ENCODE measurements at regions not wholly inside any gene's neighbourhood (a gene's known extent, or its start where the extent isn't known, plus 50 kb on each side); places are given as distances from the start of the nearest gene placed in this dataset.
"Not testable (repeated sequence)": the region's sequence is repeated elsewhere in the genome, so short reads cannot be mapped to it uniquely, and the experiment has no call there.

- no peak for DNase-seq (ENCODE audit: low read depth, low spot score)
Measured at GRCh38 chr6:92723390-92723931, 695.9 kb downstream of the EPHA7 start.

DNA sequence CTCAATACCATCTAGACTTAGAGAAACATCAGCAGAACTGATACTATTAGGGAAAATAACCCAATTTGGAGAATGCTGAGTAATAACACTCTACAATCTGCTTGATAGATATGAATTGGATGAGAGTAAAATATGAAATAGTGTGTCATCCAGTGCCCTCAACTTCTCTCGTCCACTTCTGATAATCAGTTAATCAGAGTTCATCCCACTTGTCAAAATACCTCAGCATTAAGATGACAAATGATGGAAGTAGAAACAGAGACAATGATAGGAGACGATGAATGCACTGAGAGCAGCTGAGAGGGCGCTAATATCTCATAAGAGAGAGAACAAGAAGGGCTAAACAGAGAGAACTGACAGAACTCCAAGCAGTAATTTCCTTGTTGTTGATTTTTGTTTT lies 699.6 kb downstream of the EPHA7 start:
- no peak for DNase-seq (ENCODE audit: low read depth, low spot score)

DNA sequence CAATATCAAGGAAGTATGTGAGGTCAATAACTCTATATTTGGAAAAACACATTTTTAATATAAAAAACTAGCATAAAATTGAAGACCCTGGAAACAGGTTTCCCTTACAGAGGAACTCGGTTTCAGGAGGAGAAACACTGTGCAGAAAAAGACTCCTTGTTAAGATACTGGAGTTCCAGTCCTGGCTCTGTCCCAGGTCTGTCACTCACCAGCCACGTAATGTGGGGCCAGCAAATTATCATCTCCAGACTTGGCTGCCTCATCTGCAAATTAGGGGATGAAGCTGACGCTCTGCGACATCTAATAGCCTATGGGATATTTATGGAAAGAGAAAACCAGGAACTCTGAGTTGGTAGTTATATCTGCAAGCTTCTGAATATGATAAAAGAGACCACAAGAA lies 702.7 kb downstream of the EPHA7 start:
- DNase-seq (ENCODE audit: low read depth, low spot score) = no peak

DNA sequence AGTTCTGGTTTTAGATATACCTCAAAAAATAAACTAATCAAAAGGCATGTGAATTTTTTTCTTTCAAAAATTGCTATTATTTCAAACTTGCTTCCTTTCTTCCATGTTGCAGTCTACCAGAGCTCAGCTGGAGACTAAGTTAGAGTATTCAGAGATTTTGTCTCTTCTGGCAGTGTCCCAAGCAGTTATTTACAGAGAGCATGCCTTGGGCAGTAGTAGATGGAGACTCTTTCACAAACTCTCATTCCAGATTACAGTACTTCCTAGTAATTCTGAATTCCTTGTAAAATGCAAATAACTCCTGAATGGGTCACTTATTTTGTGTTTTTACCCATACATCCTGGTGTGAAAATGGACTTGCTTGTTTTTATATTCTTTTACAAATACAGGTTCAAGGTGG lies 703.4 kb downstream of the EPHA7 start:
- no peak for DNase-seq (ENCODE audit: low read depth, low spot score)

DNA sequence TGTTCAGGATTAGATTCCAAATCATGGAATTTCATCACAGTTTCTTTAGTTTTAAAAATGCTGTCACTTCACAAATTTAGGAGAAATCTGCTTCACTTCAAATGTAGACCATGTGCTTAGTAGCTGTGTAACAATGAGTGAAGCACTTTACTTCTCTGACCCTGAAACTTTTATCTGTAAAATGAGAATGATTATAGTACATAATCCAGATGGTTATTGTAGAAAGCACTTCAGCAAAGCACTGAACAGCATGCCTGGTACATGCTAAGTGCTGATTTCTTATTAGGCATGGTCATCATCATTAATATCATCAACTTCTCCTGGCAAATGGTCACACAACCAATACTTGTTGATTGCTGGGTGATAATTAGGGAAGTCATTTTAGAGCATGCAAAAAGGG lies 705.0 kb downstream of the EPHA7 start:
- DNase-seq (ENCODE audit: low read depth, low spot score) = no peak

GRCh38 chr6:92710048-92710447 lies 709.3 kb downstream of the EPHA7 start:
- DNase-seq (ENCODE audit: low read depth, low spot score) = no peak

GRCh38 chr6:92708945-92709344 lies 710.4 kb downstream of the EPHA7 start:
- DNase-seq (ENCODE audit: low read depth, low spot score) = no peak

DNA sequence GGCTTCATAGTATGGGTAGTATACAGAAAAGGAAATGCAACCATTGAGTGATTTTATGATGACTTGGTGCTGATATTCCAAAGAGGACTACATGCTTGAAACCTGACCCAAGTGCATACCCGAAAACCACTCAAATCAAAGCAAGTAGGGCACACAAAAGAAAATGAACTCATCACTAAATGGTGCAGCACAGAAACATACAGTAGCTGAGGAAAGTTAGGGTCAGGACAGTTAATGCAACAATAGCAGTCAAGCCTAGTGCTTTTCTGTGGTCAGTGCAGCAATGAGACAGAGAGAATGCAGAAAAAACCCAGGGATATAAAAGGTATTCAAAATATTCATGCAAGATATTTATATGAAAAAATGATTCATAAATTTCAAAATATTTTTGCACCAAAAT lies 711.1 kb downstream of the EPHA7 start:
- no peak for DNase-seq (ENCODE audit: low read depth, low spot score)

GRCh38 chr6:92706976-92707375 lies 712.4 kb downstream of the EPHA7 start:
- no peak for DNase-seq (ENCODE audit: low read depth, low spot score)

DNA sequence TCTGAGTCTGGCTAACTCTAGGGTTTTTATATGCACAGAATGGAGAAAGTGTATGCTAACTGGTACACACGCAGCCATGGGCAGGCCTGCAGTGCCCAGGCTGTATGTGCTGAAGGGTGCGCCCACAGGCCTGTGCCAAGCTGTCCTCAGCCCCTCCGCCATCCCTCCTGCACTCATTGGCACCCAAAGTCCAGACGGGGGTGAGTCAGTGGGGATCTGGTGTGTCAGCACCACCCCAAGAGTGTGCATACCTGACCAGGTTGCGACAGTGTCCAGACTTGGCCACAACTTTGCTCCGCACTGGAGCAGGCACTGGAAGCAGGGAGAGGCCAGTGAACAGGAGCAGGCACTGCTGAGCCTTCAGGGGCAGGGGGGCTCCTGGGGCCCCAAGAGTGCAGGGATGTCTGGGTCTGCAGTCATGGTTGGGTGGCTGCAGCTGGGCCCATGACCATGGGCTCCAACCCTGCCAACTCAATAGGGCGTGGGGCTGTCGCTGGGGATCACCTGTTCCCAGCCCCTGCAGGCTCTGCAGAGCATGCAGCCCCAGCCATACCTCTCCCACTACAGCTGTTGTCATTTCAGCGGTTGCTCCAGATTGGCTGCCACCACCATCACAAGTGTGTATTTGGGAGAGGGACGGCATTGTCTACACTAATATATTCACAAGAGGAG lies 717.8 kb downstream of the EPHA7 start:
- no peak for DNase-seq (ENCODE audit: low read depth, low spot score)

DNA sequence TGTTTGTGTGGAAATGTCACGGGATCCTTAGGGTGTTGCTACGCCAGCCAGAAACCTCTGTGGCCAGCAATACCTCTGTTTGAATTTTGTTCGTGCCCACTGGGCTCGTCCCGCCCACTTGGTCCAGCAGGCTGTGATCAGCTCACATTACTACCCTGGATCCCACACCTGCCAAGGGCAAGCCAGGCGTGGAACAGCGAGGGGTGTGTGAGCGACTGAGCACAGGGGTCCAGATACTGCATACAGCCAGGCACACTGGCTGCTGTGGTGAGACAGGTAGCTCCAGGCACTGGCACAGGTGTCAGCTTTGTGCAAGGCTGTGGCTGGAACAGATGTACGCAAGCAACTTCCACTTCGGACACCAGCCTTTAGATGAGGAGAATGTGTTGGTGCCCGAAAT lies 718.9 kb downstream of the EPHA7 start:
- no peak for DNase-seq (ENCODE audit: low read depth, low spot score)

GRCh38 chr6:92690997-92691599 lies 728.3 kb downstream of the EPHA7 start:
- DNase-seq (ENCODE audit: low read depth, low spot score) = no peak

DNA sequence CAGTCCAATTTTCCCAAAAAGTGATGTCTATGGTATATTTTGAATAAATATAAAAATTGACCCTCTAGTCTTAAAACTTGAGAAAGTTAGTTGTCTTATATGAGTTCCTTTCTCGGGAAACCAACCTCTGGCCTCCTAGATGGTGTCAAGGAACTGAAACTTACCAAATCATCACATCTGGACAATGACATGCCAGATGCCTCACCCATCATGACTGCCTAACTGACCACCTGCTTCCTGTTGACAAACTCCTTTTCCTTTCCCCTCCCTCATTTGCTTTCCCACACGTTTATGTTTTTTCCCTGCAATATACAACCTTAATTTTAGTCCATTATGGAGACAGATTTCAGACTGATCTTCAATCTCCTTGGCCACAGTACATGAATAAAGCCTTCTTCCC lies 731.0 kb downstream of the EPHA7 start:
- no peak for DNase-seq (ENCODE audit: low read depth, low spot score)

- DNase-seq (ENCODE audit: low read depth, low spot score) = no peak
Measured at GRCh38 chr6:92687278-92687677, 732.1 kb downstream of the EPHA7 start.

- DNase-seq (ENCODE audit: low read depth, low spot score) = no peak
Measured at GRCh38 chr6:92684386-92684785, 735.0 kb downstream of the EPHA7 start.

GRCh38 chr6:92683748-92684147 lies 735.6 kb downstream of the EPHA7 start:
- no peak for DNase-seq (ENCODE audit: low read depth, low spot score)

- no peak for DNase-seq (ENCODE audit: low read depth, low spot score)
Measured at GRCh38 chr6:92682516-92683398, 736.6 kb downstream of the EPHA7 start.

GRCh38 chr6:92681401-92681800 lies 738.0 kb downstream of the EPHA7 start:
- DNase-seq (ENCODE audit: low read depth, low spot score) = no peak

GRCh38 chr6:92671462-92671861 lies 747.9 kb downstream of the EPHA7 start:
- not testable (repeated sequence) for DNase-seq (ENCODE audit: low read depth, low spot score)

DNA sequence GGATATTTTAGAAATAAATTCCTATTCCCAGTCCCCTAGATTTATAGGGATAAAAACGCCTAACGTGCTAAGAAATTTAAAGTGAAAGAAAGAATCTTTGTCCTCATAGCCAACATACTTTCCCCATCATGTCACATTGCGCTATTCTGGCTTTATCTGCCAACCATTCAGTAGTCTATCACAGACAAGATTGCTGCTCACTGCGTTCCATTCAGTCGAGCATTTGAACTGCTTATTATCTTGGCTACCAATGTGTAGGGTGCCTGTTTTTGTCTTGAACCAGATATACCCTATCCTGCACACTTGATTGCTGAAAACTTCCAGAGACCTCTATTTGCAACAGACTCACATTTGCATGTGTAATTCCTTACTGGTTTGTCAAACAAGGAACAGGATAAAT lies 751.5 kb downstream of the EPHA7 start:
- DNase-seq (ENCODE audit: low read depth, low spot score) = no peak

- no peak for DNase-seq (ENCODE audit: low read depth, low spot score)
Measured at GRCh38 chr6:92648364-92649086, 770.8 kb downstream of the EPHA7 start.

DNA sequence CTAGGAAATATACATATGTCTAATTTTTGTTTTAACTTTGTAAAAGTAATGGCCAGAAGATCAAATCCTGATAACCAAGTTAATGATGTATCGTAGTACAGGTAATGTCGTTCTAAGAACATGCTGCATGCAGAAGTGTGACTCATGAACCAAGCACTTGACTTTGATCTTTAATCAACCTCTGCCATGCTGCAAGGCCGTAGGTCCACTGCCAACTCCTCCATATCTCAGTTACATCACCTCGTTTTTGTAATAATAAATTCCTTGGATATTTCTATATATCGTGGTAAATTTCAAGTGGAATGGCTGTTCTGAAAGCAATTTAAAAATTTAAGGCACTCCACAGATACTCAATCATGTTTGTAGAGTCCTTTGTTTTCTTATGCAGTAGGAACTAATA lies 771.7 kb downstream of the EPHA7 start:
- DNase-seq (ENCODE audit: low read depth, low spot score) = no peak
